Endothelial cell of umbilical vein (primary cell): ENCODE measurements at regions not wholly inside any gene's neighbourhood (a gene's known extent, or its start where the extent isn't known, plus 50 kb on each side); places are given as distances from the start of the nearest gene placed in this dataset.

Experiments used
- CTCF ChIP-seq, 2 donors: IDR thresholded peaks; 1 replicate in 1 of 2; 2 replicates in 1 of 2; pipeline ENCODE4 v1.5.1; 2011; ENCODE audit warnings: low read length in 2 of 2, mild to moderate bottlenecking in 2 of 2, moderate library complexity in 2 of 2, control low read depth in 1 of 2, inconsistent platforms in 1 of 2, low read depth in 1 of 2; ENCODE audit not compliant: insufficient read depth in 1 of 2; ENCODE audit errors: extremely low read depth in 1 of 2
- EZH2 ChIP-seq: IDR thresholded peaks from 2 replicates; pipeline ENCODE4 v1.6.1; 2012; ENCODE audit warnings: borderline replicate concordance, low read depth, mild to moderate bottlenecking, moderate library complexity, low read length, inconsistent platforms; ENCODE audit not compliant: severe bottlenecking
- FOS ChIP-seq: IDR thresholded peaks from 2 replicates; pipeline ENCODE4 v1.6.1; 2011; ENCODE audit warnings: mild to moderate bottlenecking, low read length, moderate library complexity, borderline replicate concordance; ENCODE audit not compliant: insufficient read depth
- GATA2 ChIP-seq: IDR thresholded peaks from 2 replicates; pipeline ENCODE4 v1.7.0; 2011; ENCODE audit warnings: low read depth, mild to moderate bottlenecking, moderate library complexity, mixed read lengths, low read length; ENCODE audit not compliant: insufficient read length, insufficient read depth
- JUN ChIP-seq: IDR thresholded peaks from 2 replicates; pipeline ENCODE4 v1.6.1; 2011; ENCODE audit warnings: borderline replicate concordance, low read depth; ENCODE audit not compliant: insufficient read length, insufficient read depth
- MYC ChIP-seq: IDR thresholded peaks from one replicate; pipeline ENCODE4 v1.6.1; 2011; ENCODE audit warnings: mild to moderate bottlenecking, low read depth, low read length
- POLR2A ChIP-seq: IDR thresholded peaks from 2 replicates; pipeline ENCODE4 v1.6.1; 2012; ENCODE audit warnings: low read depth, mild to moderate bottlenecking, control low read depth, low read length
- POLR2AphosphoS5 ChIP-seq: IDR thresholded peaks from 2 replicates; pipeline ENCODE4 v1.6.1; 2012; ENCODE audit warnings: low read depth, mild to moderate bottlenecking, control low read depth, low read length, moderate library complexity; ENCODE audit not compliant: insufficient read depth
- TF ChIP-seq, protein P1 (sequence below): IDR thresholded peaks from 2 replicates; pipeline ENCODE4 v1.6.1; 2011; ENCODE audit not compliant: insufficient read depth, insufficient read length

DNA sequence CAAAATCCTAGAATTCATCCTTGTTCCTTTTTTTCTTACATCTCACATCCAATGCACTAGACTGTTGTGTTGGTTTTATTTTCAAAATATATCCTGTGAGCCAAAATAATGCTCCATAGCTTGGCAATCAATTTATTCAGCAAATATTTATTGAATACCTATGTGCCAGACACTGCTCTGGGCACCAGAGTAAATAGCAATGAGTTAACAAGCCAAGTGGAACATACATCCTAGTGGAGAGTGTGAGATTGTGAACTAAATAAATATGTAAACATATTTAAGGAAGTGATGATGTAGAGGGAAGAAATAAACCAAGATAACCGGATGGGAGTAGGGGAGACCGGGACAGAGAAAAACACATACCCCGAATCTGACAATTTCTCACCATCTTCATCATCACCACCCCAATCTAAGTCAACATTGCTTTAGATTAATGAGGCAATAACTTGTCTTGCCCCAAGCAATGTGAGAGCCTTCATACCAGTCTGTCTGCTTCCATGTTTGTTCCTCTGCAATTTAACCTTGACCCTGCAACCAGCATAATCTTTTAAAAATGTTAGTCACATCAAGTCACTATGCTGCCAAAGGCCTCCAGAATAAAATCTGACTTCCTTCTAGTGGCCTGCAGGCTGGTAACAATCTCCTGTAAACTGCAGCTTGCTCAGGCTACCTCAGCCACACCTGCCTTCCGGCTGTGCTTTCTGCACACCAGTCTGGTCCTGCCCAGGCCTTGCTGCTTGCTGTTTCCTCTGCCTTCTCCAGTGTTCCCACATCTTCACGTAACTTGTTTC, 199.2 kb downstream of the DLEU7 start:
- TF ChIP-seq POLR2A (no peak), CTCF (IDR thresholded peaks at IDR 0.05; ENCODE audit: extremely low read depth in 1 of 2, insufficient read depth in 1 of 2, low read depth in 1 of 2, low read length in 2 of 2) (no peak), EZH2 (no peak), POLR2AphosphoS5 (no peak), FOS (no peak), MYC (no peak), JUN (no peak), GATA2 (no peak)
- TF ChIP-seq, protein P1, sequence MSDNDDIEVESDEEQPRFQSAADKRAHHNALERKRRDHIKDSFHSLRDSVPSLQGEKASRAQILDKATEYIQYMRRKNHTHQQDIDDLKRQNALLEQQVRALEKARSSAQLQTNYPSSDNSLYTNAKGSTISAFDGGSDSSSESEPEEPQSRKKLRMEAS: no peak
